Hepatocyte (in vitro differentiated cells): ENCODE measurements at regions not wholly inside any gene's neighbourhood (a gene's known extent, or its start where the extent isn't known, plus 50 kb on each side); places are given as distances from the start of the nearest gene placed in this dataset.

Source experiments
- DNase-seq: peaks from one replicate; pipeline ENCODE4 v3.0.0-alpha.2; 2016; ENCODE audit warnings: low spot score
- H2AFZ ChIP-seq: fragments of 200-600 bp; sonication (generic); 2 replicates; pipeline ENCODE4 v1.6.0; 2016; ENCODE audit warnings: antibody characterized with exemption, mild to moderate bottlenecking
- H3K27ac ChIP-seq: fragments of 200-600 bp; sonication (generic); 2 replicates; pipeline ENCODE4 v1.5.1; 2016; ENCODE audit warnings: mild to moderate bottlenecking
- H3K27me3 ChIP-seq: fragments of 200-600 bp; sonication (generic); 2 replicates; pipeline ENCODE4 v1.6.1; 2016
- H3K36me3 ChIP-seq: fragments of 200-600 bp; sonication (generic); replicated peaks from 2 replicates; pipeline ENCODE4 v1.5.1; 2016; ENCODE audit warnings: low read depth; ENCODE audit not compliant: insufficient read depth
- H3K4me1 ChIP-seq: fragments of 200-600 bp; sonication (generic); 2 replicates; pipeline ENCODE4 v1.5.1; 2016; ENCODE audit warnings: mild to moderate bottlenecking, moderate library complexity; ENCODE audit not compliant: insufficient read depth
- H3K4me2 ChIP-seq: fragments of 200-600 bp; sonication (generic); 2 replicates; pipeline ENCODE4 v1.6.0; 2016
- H3K4me3 ChIP-seq: fragments of 200-600 bp; sonication (generic); 2 replicates; pipeline ENCODE4 v1.5.1; 2016; ENCODE audit warnings: mild to moderate bottlenecking
- H3K79me2 ChIP-seq: fragments of 200-600 bp; sonication (generic); 2 replicates; pipeline ENCODE4 v1.6.0; 2017; ENCODE audit warnings: mild to moderate bottlenecking
- H3K9me2 ChIP-seq: fragments of 200-600 bp; sonication (generic); replicated peaks from 2 replicates; pipeline ENCODE4 v1.6.0; 2017; ENCODE audit warnings: mild to moderate bottlenecking; ENCODE audit not compliant: insufficient read depth
- H3K9me3 ChIP-seq: fragments of 200-600 bp; sonication (generic); 2 replicates; pipeline ENCODE4 v1.5.1; 2016; ENCODE audit warnings: low read depth, mild to moderate bottlenecking
- H4K20me1 ChIP-seq: fragments of 200-600 bp; sonication (generic); 2 replicates; pipeline ENCODE4 v1.6.0; 2016; ENCODE audit warnings: mild to moderate bottlenecking; ENCODE audit not compliant: insufficient read depth, poor library complexity, severe bottlenecking
- EZH2 ChIP-seq: fragments of 200-600 bp; sonication (generic); IDR thresholded peaks from 2 replicates; pipeline ENCODE4 v1.6.1; 2016; ENCODE audit warnings: antibody characterized with exemption, mild to moderate bottlenecking, borderline replicate concordance
- EZH2phosphoT487 ChIP-seq: fragments of 200-600 bp; sonication (generic); IDR thresholded peaks from one replicate; pipeline ENCODE4 v1.6.1; 2018; ENCODE audit warnings: antibody characterized with exemption, mild to moderate bottlenecking, low read depth, moderate library complexity; ENCODE audit not compliant: unreplicated experiment, severe bottlenecking
- WGBS: methylation state at CpG from one replicate; pipeline ENCODE4 v1.1.6; 2016; ENCODE audit warnings: low lambda C conversion rate; ENCODE audit errors: missing lambda C conversion rate; 5-methylcytosine and 5-hydroxymethylcytosine counted together
- TF ChIP-seq, protein P1 (sequence below): fragments of 200-600 bp; sonication (generic); IDR thresholded peaks from 2 replicates; pipeline ENCODE4 v1.5.1; 2016; ENCODE audit warnings: antibody characterized with exemption, mild to moderate bottlenecking; ENCODE audit not compliant: poor library complexity

DNA sequence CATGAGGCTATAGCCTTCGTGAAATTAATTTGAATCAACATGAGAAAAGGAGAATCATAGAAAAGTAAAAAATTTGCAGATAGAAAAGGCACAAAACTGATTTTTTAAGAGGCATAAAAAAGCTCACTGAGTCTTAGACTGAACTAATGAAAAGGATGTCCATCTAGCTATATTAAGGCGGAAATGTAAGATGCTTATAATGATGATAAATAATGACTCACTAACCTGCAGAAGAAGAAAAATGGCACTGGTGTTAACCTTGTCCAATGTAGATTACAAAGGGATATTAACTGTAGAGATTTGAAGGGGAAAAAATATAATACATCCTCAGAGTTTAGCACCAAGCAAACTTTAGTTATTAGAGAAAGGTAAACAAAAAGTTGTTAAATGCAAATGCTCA, 1098.0 kb upstream of the DDX18 start:
- TF ChIP-seq, protein P1, sequence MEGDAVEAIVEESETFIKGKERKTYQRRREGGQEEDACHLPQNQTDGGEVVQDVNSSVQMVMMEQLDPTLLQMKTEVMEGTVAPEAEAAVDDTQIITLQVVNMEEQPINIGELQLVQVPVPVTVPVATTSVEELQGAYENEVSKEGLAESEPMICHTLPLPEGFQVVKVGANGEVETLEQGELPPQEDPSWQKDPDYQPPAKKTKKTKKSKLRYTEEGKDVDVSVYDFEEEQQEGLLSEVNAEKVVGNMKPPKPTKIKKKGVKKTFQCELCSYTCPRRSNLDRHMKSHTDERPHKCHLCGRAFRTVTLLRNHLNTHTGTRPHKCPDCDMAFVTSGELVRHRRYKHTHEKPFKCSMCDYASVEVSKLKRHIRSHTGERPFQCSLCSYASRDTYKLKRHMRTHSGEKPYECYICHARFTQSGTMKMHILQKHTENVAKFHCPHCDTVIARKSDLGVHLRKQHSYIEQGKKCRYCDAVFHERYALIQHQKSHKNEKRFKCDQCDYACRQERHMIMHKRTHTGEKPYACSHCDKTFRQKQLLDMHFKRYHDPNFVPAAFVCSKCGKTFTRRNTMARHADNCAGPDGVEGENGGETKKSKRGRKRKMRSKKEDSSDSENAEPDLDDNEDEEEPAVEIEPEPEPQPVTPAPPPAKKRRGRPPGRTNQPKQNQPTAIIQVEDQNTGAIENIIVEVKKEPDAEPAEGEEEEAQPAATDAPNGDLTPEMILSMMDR = no peak
- TF ChIP-seq EZH2phosphoT487 (no peak), EZH2 (no peak)
- H3K79me2 ChIP-seq = no peaks in the 10 kb centered on the region
- H3K4me2 ChIP-seq = no peak overlapping the region
- H3K27ac ChIP-seq = no peak overlapping the region
- H4K20me1 ChIP-seq = no peaks in the 10 kb centered on the region
- no peaks in the 10 kb centered on the region for H3K36me3 ChIP-seq
- no peaks in the 10 kb centered on the region for H3K27me3 ChIP-seq
- DNase-seq = no peak
- H2AFZ ChIP-seq = no peak overlapping the region
- no peaks in the 10 kb centered on the region for H3K4me1 ChIP-seq
- H3K4me3 ChIP-seq = no peak overlapping the region
- no peaks in the 10 kb centered on the region for H3K9me2 ChIP-seq
- WGBS = 89% methylated on average over 2 of the region's 2 CpGs
- no peaks in the 10 kb centered on the region for H3K9me3 ChIP-seq

DNA sequence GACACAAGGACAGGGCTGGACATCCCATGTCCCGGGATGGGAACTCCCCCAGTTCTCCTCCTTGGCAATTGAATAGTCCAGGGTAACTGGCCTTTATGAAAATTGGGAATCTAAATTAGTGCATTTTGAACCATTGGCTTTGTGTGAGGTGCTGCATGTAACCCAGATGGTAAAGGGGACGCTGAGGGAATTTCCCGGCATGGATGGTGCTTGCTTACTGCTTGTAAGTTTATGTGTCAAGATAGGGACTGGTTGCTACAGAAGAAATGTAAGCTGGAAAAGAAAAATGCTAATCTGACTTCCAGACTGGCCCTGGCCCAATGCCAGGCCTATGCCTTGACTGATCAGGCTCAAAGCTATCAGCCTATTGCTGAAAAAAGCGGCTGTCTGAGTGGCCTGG, 1096.7 kb upstream of the DDX18 start:
- Histone ChIP-seq H3K27me3 (no peaks in the 10 kb centered on the region), H2AFZ (no peak overlapping the region), H3K4me3 (no peak overlapping the region), H3K4me1 (no peaks in the 10 kb centered on the region), H4K20me1 (no peaks in the 10 kb centered on the region), H3K4me2 (no peak overlapping the region), H3K9me2 (no peaks in the 10 kb centered on the region), H3K79me2 (no peaks in the 10 kb centered on the region), H3K9me3 (no peaks in the 10 kb centered on the region), H3K27ac (no peak overlapping the region), H3K36me3 (no peaks in the 10 kb centered on the region)
- TF ChIP-seq EZH2phosphoT487 (no peak), EZH2 (no peak)
- TF ChIP-seq, protein P1 = no peak
- DNase-seq = no peak
- WGBS = 90% methylated on average over 4 of the region's 4 CpGs

DNA sequence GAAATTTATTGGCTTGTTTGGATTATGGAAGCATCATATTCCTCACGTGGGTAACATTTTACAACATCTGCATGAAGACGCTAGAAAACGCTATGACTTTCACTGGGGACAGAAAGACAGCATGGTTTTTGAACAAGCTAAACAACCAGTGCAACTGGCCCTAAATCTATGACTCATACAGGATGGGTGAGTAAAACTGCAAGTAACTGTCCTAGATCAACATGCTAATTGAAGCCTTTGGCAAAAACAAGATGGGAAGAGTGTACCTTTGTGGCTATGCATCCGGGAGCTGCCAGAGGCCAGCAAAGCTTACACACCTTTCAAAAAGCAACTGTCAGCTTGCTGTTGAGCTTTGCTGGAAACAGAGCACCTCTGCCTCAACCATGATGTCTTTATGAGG, 1096.0 kb upstream of the DDX18 start:
- Histone ChIP-seq H3K9me3 (no peaks in the 10 kb centered on the region), H3K4me1 (no peaks in the 10 kb centered on the region), H4K20me1 (no peaks in the 10 kb centered on the region), H3K9me2 (no peaks in the 10 kb centered on the region), H3K27me3 (no peaks in the 10 kb centered on the region), H3K36me3 (no peaks in the 10 kb centered on the region), H2AFZ (no peak overlapping the region), H3K4me3 (no peak overlapping the region), H3K4me2 (no peak overlapping the region), H3K27ac (no peak overlapping the region), H3K79me2 (no peaks in the 10 kb centered on the region)
- TF ChIP-seq, protein P1 = no peak
- TF ChIP-seq EZH2phosphoT487 (no peak), EZH2 (no peak)
- no peak for DNase-seq
- WGBS = 79% methylated on average over 4 of the region's 4 CpGs

DNA sequence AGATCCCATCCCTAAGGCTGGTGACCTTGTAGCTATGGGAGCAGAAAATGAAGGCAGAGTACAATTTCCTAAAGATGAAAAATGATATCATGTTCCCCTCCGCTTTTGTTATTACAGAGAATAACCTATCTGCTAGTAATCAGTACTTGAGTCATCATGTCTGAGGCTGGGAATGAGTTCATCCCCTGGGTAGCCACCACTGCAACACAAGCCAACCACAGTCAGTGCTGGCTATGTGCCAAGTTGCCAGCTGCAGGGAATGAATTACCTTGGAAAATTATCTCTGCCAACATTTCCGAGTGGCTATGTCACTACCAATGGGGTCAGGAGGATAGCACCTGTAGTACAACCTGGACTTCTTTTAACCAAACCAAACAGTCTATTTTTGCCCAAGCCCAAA, 1094.7 kb upstream of the DDX18 start:
- no peak overlapping the region for H3K4me2 ChIP-seq
- H4K20me1 ChIP-seq = no peaks in the 10 kb centered on the region
- no peak overlapping the region for H3K27ac ChIP-seq
- no peaks in the 10 kb centered on the region for H3K4me1 ChIP-seq
- DNase-seq = no peak
- TF ChIP-seq EZH2phosphoT487 = no peak
- TF ChIP-seq, protein P1 = no peak
- no peak for TF ChIP-seq EZH2
- no peaks in the 10 kb centered on the region for H3K36me3 ChIP-seq
- no peaks in the 10 kb centered on the region for H3K9me2 ChIP-seq
- 76% methylated on average over 2 of the region's 2 CpGs for WGBS
- H2AFZ ChIP-seq = no peak overlapping the region
- no peaks in the 10 kb centered on the region for H3K9me3 ChIP-seq
- no peaks in the 10 kb centered on the region for H3K79me2 ChIP-seq
- H3K4me3 ChIP-seq = no peak overlapping the region
- no peaks in the 10 kb centered on the region for H3K27me3 ChIP-seq
